ENCODE measurements at regions not wholly inside any gene's neighbourhood (a gene's known extent, or its start where the extent isn't known, plus 50 kb on each side); places are given as distances from the start of the nearest gene placed in this dataset.

DNA sequence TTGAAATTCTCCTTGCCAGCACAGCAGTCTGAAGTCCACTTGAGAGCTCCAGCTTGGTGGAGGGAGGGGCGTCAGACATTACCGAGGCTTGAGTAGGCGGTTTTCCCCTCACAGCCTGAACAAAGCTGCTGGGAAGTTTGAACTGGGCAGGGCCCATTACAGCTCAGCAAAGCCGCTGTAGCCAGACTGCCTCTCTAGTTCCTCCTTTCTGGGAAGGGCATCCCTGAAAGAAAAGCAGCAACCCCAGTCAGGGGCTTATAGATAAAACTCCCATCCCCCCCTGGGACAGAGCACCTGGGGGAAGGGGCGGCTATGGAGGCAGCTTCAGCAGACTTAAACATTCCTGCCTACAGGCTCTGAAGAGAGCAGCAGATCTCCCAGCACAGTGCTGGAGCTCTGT, 325.3 kb downstream of the GJA1 start:
- TF ChIP-seq SIN3A (IDR thresholded peaks at IDR 0.05; ENCODE audit: borderline replicate concordance, insufficient read depth, low read length) (no peak), FOXP2 (optimal IDR thresholded peaks at IDR 0.05; ENCODE audit: borderline replicate concordance, extremely low read depth, extremely low read length, insufficient read depth) (no peak), POLR2AphosphoS5 (IDR thresholded peaks at IDR 0.05; ENCODE audit: low read depth, low read length) (no peak), TAF1 (IDR thresholded peaks at IDR 0.05; ENCODE audit: borderline replicate concordance, insufficient read depth, low read length) (no peak)
- TF ChIP-seq, protein P1, sequence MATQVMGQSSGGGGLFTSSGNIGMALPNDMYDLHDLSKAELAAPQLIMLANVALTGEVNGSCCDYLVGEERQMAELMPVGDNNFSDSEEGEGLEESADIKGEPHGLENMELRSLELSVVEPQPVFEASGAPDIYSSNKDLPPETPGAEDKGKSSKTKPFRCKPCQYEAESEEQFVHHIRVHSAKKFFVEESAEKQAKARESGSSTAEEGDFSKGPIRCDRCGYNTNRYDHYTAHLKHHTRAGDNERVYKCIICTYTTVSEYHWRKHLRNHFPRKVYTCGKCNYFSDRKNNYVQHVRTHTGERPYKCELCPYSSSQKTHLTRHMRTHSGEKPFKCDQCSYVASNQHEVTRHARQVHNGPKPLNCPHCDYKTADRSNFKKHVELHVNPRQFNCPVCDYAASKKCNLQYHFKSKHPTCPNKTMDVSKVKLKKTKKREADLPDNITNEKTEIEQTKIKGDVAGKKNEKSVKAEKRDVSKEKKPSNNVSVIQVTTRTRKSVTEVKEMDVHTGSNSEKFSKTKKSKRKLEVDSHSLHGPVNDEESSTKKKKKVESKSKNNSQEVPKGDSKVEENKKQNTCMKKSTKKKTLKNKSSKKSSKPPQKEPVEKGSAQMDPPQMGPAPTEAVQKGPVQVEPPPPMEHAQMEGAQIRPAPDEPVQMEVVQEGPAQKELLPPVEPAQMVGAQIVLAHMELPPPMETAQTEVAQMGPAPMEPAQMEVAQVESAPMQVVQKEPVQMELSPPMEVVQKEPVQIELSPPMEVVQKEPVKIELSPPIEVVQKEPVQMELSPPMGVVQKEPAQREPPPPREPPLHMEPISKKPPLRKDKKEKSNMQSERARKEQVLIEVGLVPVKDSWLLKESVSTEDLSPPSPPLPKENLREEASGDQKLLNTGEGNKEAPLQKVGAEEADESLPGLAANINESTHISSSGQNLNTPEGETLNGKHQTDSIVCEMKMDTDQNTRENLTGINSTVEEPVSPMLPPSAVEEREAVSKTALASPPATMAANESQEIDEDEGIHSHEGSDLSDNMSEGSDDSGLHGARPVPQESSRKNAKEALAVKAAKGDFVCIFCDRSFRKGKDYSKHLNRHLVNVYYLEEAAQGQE (IDR thresholded peaks at IDR 0.05; ENCODE audit: insufficient read depth in 1 of 2, low read depth in 2 of 2, low read length in 2 of 2): no peak

DNA sequence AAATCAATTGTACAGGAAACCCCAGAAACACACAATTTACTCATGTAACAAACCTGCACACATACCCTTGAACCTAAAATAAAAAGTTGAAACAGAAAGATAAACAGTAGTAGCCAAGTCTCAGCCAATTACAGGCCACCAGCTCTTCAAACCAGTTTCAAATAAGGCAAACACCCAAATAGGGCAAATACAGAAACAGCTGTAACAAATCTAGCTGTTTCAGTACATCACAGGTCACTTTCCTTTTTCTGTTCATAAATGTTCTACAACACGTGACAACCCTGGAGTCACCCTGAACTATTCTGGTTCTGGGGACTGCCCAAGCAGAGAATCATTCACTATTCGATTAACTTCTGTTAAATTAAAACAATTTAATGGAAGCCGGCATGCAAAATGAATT, 329.0 kb downstream of the GJA1 start:
- TF ChIP-seq POLR2AphosphoS5 (IDR thresholded peaks at IDR 0.05; ENCODE audit: low read depth, low read length) (no peak), FOXP2 (optimal IDR thresholded peaks at IDR 0.05; ENCODE audit: borderline replicate concordance, extremely low read depth, extremely low read length, insufficient read depth) (no peak), TAF1 (IDR thresholded peaks at IDR 0.05; ENCODE audit: borderline replicate concordance, insufficient read depth, low read length) (no peak), SIN3A (IDR thresholded peaks at IDR 0.05; ENCODE audit: borderline replicate concordance, insufficient read depth, low read length) (no peak)
- TF ChIP-seq, protein P1 (IDR thresholded peaks at IDR 0.05; ENCODE audit: insufficient read depth in 1 of 2, low read depth in 2 of 2, low read length in 2 of 2): no peak

DNA sequence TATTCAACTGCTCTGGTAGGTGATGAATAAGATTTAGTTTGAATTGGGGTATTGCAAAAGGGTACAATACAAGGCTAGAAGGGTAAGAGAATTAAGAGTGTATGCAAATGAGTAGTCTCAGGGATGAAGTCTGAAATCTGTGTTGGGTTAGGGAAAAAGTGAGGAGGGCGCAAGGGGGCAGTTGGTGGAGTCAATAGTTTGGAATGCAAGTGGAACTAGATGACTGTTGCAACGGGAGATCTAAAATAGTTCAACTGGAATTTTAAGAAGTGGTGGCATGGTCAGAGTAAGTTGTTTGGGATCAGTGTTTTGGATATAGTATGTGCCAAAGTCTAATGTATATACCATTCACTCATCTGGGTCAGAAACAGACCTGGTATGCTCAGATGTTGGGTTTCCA, 329.6 kb downstream of the GJA1 start:
- TF ChIP-seq FOXP2 (optimal IDR thresholded peaks at IDR 0.05; ENCODE audit: borderline replicate concordance, extremely low read depth, extremely low read length, insufficient read depth) (no peak), SIN3A (IDR thresholded peaks at IDR 0.05; ENCODE audit: borderline replicate concordance, insufficient read depth, low read length) (no peak), TAF1 (IDR thresholded peaks at IDR 0.05; ENCODE audit: borderline replicate concordance, insufficient read depth, low read length) (no peak)
- TF ChIP-seq, protein P1 (IDR thresholded peaks at IDR 0.05; ENCODE audit: insufficient read depth in 1 of 2, low read depth in 2 of 2, low read length in 2 of 2): no peak

DNA sequence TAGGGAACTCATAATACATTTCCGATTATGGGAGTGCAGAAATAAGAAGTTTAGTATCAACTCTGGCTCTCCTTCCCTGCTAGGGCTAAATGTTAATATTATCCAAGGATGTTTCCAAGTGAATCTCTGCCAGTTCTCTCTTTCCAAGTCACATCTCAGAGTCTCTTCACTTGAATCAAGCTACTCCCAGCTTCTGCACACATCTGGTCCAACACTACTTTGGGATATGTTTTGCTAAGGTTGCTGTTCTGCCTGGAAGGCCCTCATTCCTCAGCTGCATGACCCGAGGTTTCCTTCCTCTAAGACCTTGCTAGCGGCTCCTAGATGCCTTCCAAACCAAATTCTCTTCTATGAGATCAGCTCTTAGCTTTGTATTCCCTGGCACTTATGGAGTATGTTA, 331.8 kb downstream of the GJA1 start:
- no peak for TF ChIP-seq TAF1 (IDR thresholded peaks at IDR 0.05; ENCODE audit: borderline replicate concordance, insufficient read depth, low read length)
- TF ChIP-seq, protein P1 (IDR thresholded peaks at IDR 0.05; ENCODE audit: insufficient read depth in 1 of 2, low read depth in 2 of 2, low read length in 2 of 2): no peak
- no peak for TF ChIP-seq FOXP2 (optimal IDR thresholded peaks at IDR 0.05; ENCODE audit: borderline replicate concordance, extremely low read depth, extremely low read length, insufficient read depth)
- no peak for TF ChIP-seq SIN3A (IDR thresholded peaks at IDR 0.05; ENCODE audit: borderline replicate concordance, insufficient read depth, low read length)
- TF ChIP-seq POLR2AphosphoS5 (IDR thresholded peaks at IDR 0.05; ENCODE audit: low read depth, low read length): no peak

DNA sequence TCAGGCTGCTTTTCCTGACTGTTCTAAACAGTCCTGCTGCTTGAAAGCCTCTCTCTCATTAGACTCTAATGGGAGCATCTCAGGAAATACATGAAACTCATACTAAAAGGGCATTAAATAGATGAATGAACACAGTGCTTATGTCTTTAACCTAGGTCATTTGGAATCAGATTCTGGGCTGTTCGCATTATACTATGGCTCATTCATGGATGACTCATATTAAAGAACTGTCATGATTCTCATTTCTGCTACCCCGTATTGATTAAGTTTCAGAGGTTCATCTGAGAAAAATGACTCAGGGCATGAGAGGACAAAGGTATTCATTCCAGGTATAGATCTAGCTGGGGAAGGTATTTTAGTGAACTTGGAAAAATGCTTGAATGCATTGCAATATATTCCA, 335.5 kb downstream of the GJA1 start:
- TF ChIP-seq TAF1 (IDR thresholded peaks at IDR 0.05; ENCODE audit: borderline replicate concordance, insufficient read depth, low read length) (no peak), POLR2AphosphoS5 (IDR thresholded peaks at IDR 0.05; ENCODE audit: low read depth, low read length) (no peak), FOXP2 (optimal IDR thresholded peaks at IDR 0.05; ENCODE audit: borderline replicate concordance, extremely low read depth, extremely low read length, insufficient read depth) (no peak), SIN3A (IDR thresholded peaks at IDR 0.05; ENCODE audit: borderline replicate concordance, insufficient read depth, low read length) (no peak)
- TF ChIP-seq, protein P1 (IDR thresholded peaks at IDR 0.05; ENCODE audit: insufficient read depth in 1 of 2, low read depth in 2 of 2, low read length in 2 of 2): no peak

Data from PFSK-1 (cell line).